Inflammatory macrophage treated with lipopolysaccharide for 4 hours (primary cell): ENCODE measurements at regions not wholly inside any gene's neighbourhood (a gene's known extent, or its start where the extent isn't known, plus 50 kb on each side); places are given as distances from the start of the nearest gene placed in this dataset.
"Not testable (repeated sequence)": the region's sequence is repeated elsewhere in the genome, so short reads cannot be mapped to it uniquely, and the experiment has no call there.

ENCODE experiments used
- DNase-seq: peaks from one replicate; pipeline ENCODE4 v3.0.0-alpha.2; 2020

- DNase-seq: not testable (repeated sequence)
Measured at GRCh38 chr4:189733507-189733906, 207.2 kb upstream of the FRG1 start.

- not testable (repeated sequence) for DNase-seq
Measured at GRCh38 chr4:189734648-189735267, 205.9 kb upstream of the FRG1 start.

- not testable (repeated sequence) for DNase-seq
Measured at GRCh38 chr4:189736656-189737055, 204.0 kb upstream of the FRG1 start.

- DNase-seq: not testable (repeated sequence)
Measured at GRCh38 chr4:189740118-189740517, 200.6 kb upstream of the FRG1 start.

GRCh38 chr4:189740873-189741272 lies 199.8 kb upstream of the FRG1 start:
- no peak for DNase-seq

GRCh38 chr4:189753092-189753491 lies 187.6 kb upstream of the FRG1 start:
- DNase-seq: not testable (repeated sequence)

GRCh38 chr4:189763583-189763982 lies 177.1 kb upstream of the FRG1 start:
- no peak for DNase-seq

GRCh38 chr4:189765301-189765700 lies 175.4 kb upstream of the FRG1 start:
- no peak for DNase-seq

GRCh38 chr4:189765736-189766135 lies 174.9 kb upstream of the FRG1 start:
- no peak for DNase-seq

GRCh38 chr4:189767941-189768340 lies 172.7 kb upstream of the FRG1 start:
- no peak for DNase-seq

GRCh38 chr4:189769131-189769530 lies 171.5 kb upstream of the FRG1 start:
- no peak for DNase-seq

- no peak for DNase-seq
Measured at GRCh38 chr4:189771696-189772361, 168.8 kb upstream of the FRG1 start.

- no peak for DNase-seq
Measured at GRCh38 chr4:189773909-189774308, 166.8 kb upstream of the FRG1 start.

GRCh38 chr4:189779281-189779980 lies 161.2 kb upstream of the FRG1 start:
- DNase-seq: no peak

- no peak for DNase-seq
Measured at GRCh38 chr4:189780391-189780790, 160.3 kb upstream of the FRG1 start.

- DNase-seq: no peak
Measured at GRCh38 chr4:189784651-189785050, 156.0 kb upstream of the FRG1 start.

GRCh38 chr4:189785257-189785656 lies 155.4 kb upstream of the FRG1 start:
- DNase-seq: no peak

GRCh38 chr4:189786447-189786846 lies 154.2 kb upstream of the FRG1 start:
- no peak for DNase-seq

- no peak for DNase-seq
Measured at GRCh38 chr4:189787216-189788031, 153.2 kb upstream of the FRG1 start.

- DNase-seq: peak; percentile 54
Measured at GRCh38 chr4:189792924-189793618, 147.6 kb upstream of the FRG1 start.

GRCh38 chr4:189800545-189801088 lies 140.1 kb upstream of the FRG1 start:
- no peak for DNase-seq

GRCh38 chr4:189802884-189803283 lies 137.8 kb upstream of the FRG1 start:
- DNase-seq: no peak
